ENCODE measurements at regions not wholly inside any gene's neighbourhood (a gene's known extent, or its start where the extent isn't known, plus 50 kb on each side); places are given as distances from the start of the nearest gene placed in this dataset.

- no peaks in the 10 kb centered on the region for H3K36me3 ChIP-seq (ENCODE audit: control insufficient read depth, insufficient read depth, low read length)
- peak overlapping the region; percentile 82 for H3K27ac ChIP-seq (ENCODE audit: low read depth, low read length, severe bottlenecking)
- H3K4me3 ChIP-seq (ENCODE audit: extremely low read depth, insufficient read depth, low read length, poor library complexity, severe bottlenecking) = no peak overlapping the region
- H3K9me3 ChIP-seq (ENCODE audit: control insufficient read depth, low read length) = no peaks in the 10 kb centered on the region
- peaks cover 32% of the 10 kb centered on the region for H3K4me1 ChIP-seq (ENCODE audit: control insufficient read depth, insufficient read depth, low read length, poor library complexity, severe bottlenecking)
- WGBS, 2 experiments (ENCODE audit: insufficient coverage in 2 of 2) = 66 to 73% methylated on average over 9 of the region's 10 CpGs
Measured at GRCh38 chr5:174371600-174372094, 326.1 kb downstream of the NSG2 start.

DNA sequence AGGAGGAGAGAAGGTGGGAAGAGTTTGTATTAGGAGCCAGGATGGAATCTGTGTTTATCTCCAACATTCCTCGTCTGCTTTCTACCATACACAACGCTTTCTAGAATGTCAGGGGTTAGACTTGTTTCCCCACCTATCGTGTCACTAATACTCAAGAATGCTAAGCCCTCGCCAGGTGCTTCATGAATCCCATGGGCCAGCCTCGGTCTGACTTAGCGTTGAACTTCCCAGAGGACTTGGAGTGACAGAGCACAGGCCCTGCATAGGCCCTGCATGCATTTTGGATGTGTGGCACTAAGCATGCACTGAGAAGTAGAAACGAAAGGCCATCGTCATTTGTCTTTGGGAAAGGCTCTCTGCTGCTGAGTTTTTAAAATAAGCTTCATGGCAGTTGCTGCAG lies 328.7 kb downstream of the NSG2 start:
- Histone ChIP-seq H3K36me3 (ENCODE audit: control insufficient read depth, insufficient read depth, low read length) (no peaks in the 10 kb centered on the region), H3K4me3 (ENCODE audit: extremely low read depth, insufficient read depth, low read length, poor library complexity, severe bottlenecking) (no peak overlapping the region), H3K9me3 (ENCODE audit: control insufficient read depth, low read length) (peaks cover 6% of the 10 kb centered on the region), H3K27ac (ENCODE audit: low read depth, low read length, severe bottlenecking) (no peak overlapping the region), H3K4me1 (ENCODE audit: control insufficient read depth, insufficient read depth, low read length, poor library complexity, severe bottlenecking) (peaks cover 32% of the 10 kb centered on the region)
- WGBS, 2 experiments (ENCODE audit: insufficient coverage in 2 of 2) = 93 to 94% methylated on average over 7 of the region's 8 CpGs

DNA sequence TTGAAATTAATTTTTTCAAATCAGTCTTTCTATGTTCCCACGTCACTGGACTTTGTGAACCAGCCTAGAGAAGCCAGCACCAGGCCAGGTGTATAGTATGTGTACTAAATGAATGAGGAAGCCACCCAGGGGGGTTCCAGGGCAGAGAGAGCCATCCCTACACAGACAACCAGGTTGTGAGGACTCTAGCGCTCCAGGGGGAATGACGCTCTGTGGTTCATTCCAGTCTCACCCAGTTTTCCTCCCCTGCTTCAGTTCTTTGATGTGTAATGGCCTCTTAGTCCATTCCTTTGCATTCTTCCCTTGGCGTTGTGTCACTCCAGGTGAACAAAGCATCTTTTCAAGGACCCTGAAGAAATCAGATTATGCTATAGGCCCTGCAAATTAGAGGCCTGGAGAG lies 330.6 kb downstream of the NSG2 start:
- no peaks in the 10 kb centered on the region for H3K36me3 ChIP-seq (ENCODE audit: control insufficient read depth, insufficient read depth, low read length)
- peaks cover 6% of the 10 kb centered on the region for H3K9me3 ChIP-seq (ENCODE audit: control insufficient read depth, low read length)
- H3K4me1 ChIP-seq (ENCODE audit: control insufficient read depth, insufficient read depth, low read length, poor library complexity, severe bottlenecking) = peaks cover 32% of the 10 kb centered on the region
- H3K27ac ChIP-seq (ENCODE audit: low read depth, low read length, severe bottlenecking) = no peak overlapping the region
- no peak overlapping the region for H3K4me3 ChIP-seq (ENCODE audit: extremely low read depth, insufficient read depth, low read length, poor library complexity, severe bottlenecking)
- WGBS, 2 experiments (ENCODE audit: insufficient coverage in 2 of 2) = 94 to 97% methylated on average over 2 to 3 of the region's 4 CpGs

- Histone ChIP-seq H3K9me3 (ENCODE audit: control insufficient read depth, low read length) (peaks cover 9% of the 10 kb centered on the region), H3K36me3 (ENCODE audit: control insufficient read depth, insufficient read depth, low read length) (no peaks in the 10 kb centered on the region), H3K27ac (ENCODE audit: low read depth, low read length, severe bottlenecking) (no peak overlapping the region), H3K4me1 (ENCODE audit: control insufficient read depth, insufficient read depth, low read length, poor library complexity, severe bottlenecking) (peaks cover 24% of the 10 kb centered on the region), H3K4me3 (ENCODE audit: extremely low read depth, insufficient read depth, low read length, poor library complexity, severe bottlenecking) (no peak overlapping the region)
- WGBS, 2 experiments (ENCODE audit: insufficient coverage in 2 of 2) = 80% methylated on average over 1 of the region's 6 CpGs; no CpG with 5 or more reads in 1 of the 2 experiments
Measured at GRCh38 chr5:174376726-174377373, 331.3 kb downstream of the NSG2 start.

DNA sequence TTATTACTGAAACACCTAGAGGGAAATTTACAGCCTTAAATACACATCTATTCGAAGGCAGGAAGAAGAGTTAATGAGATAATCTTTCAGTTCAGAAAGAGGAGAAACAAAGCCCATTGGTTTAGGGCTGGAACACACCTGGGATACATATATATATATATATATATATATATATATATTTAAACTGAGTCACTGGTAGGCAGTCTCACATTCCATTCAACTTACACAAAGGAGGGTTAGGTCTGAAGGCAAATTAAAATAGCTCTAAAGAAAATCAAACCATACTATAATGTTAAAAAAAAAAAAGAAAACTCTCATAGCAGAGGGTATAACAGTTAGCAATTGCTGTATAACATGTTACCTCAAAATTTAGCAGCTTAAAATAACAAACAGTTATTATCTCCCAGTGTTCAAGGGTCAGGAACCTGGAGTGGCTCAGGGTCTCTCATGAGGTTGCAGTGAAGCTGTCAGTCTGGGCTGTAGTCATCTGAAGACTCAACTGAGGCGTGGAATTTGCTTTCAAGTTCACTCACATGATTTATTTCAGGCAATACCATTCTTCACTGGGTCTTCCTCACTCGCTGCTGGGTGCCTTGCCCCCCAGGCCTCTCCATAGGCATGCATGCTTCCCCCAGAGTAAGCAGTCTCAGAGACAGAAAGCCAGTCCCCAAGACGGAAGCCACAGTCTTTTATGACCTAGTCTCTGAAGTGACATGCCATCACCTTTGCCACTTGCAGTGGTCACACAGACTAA lies 332.8 kb downstream of the NSG2 start:
- 88 to 93% methylated on average over 2 to 3 of the region's 4 CpGs for WGBS, 2 experiments (ENCODE audit: insufficient coverage in 2 of 2)
- H3K4me1 ChIP-seq (ENCODE audit: control insufficient read depth, insufficient read depth, low read length, poor library complexity, severe bottlenecking) = peaks cover 18% of the 10 kb centered on the region
- no peak overlapping the region for H3K27ac ChIP-seq (ENCODE audit: low read depth, low read length, severe bottlenecking)
- H3K36me3 ChIP-seq (ENCODE audit: control insufficient read depth, insufficient read depth, low read length) = no peaks in the 10 kb centered on the region
- no peak overlapping the region for H3K4me3 ChIP-seq (ENCODE audit: extremely low read depth, insufficient read depth, low read length, poor library complexity, severe bottlenecking)
- H3K9me3 ChIP-seq (ENCODE audit: control insufficient read depth, low read length) = peaks cover 12% of the 10 kb centered on the region

DNA sequence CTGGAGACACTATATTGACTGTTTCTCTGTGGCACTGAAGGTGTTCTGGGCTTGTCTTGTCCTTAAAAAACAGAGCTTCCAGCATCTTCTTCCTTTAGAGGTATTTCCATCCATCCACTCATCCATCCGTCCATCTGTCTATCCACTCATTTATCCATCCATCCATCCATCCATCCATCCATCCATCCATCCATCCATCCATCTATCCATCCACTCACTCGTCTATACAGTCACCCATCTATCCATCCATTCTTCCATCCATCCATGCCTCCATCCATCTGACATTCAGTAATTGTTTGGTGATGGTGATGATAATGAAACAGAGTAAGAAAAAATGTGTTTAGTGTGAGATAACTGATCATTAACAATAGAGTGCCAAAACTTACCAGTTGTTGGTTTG lies 334.8 kb downstream of the NSG2 start:
- 79 to 100% methylated on average over 1 to 2 of the region's 2 CpGs for WGBS, 2 experiments (ENCODE audit: insufficient coverage in 2 of 2)

GRCh38 chr5:174381241-174381640 lies 335.7 kb downstream of the NSG2 start:
- WGBS, 2 experiments (ENCODE audit: insufficient coverage in 2 of 2) = 96 to 100% methylated on average over 1 to 2 of the region's 4 CpGs
- Histone ChIP-seq H3K4me1 (ENCODE audit: control insufficient read depth, insufficient read depth, low read length, poor library complexity, severe bottlenecking) (peaks cover 14% of the 10 kb centered on the region), H3K9me3 (ENCODE audit: control insufficient read depth, low read length) (peaks cover 12% of the 10 kb centered on the region), H3K36me3 (ENCODE audit: control insufficient read depth, insufficient read depth, low read length) (no peaks in the 10 kb centered on the region), H3K4me3 (ENCODE audit: extremely low read depth, insufficient read depth, low read length, poor library complexity, severe bottlenecking) (no peak overlapping the region), H3K27ac (ENCODE audit: low read depth, low read length, severe bottlenecking) (no peak overlapping the region)

More for the DNA sequence above, 334.8 kb downstream of the NSG2 start:
- H3K4me3 ChIP-seq (ENCODE audit: extremely low read depth, insufficient read depth, low read length, poor library complexity, severe bottlenecking) = no peak overlapping the region
- peaks cover 12% of the 10 kb centered on the region for H3K9me3 ChIP-seq (ENCODE audit: control insufficient read depth, low read length)
- H3K4me1 ChIP-seq (ENCODE audit: control insufficient read depth, insufficient read depth, low read length, poor library complexity, severe bottlenecking) = peaks cover 14% of the 10 kb centered on the region
- no peak overlapping the region for H3K27ac ChIP-seq (ENCODE audit: low read depth, low read length, severe bottlenecking)
- no peaks in the 10 kb centered on the region for H3K36me3 ChIP-seq (ENCODE audit: control insufficient read depth, insufficient read depth, low read length)

- H3K4me3 ChIP-seq (ENCODE audit: extremely low read depth, insufficient read depth, low read length, poor library complexity, severe bottlenecking) = no peak overlapping the region
- peaks cover 14% of the 10 kb centered on the region for H3K4me1 ChIP-seq (ENCODE audit: control insufficient read depth, insufficient read depth, low read length, poor library complexity, severe bottlenecking)
- peak overlapping the region; percentile 54 for H3K27ac ChIP-seq (ENCODE audit: low read depth, low read length, severe bottlenecking)
- 83 to 100% methylated on average over 1 to 3 of the region's 3 CpGs for WGBS, 2 experiments (ENCODE audit: insufficient coverage in 2 of 2)
- H3K36me3 ChIP-seq (ENCODE audit: control insufficient read depth, insufficient read depth, low read length) = no peaks in the 10 kb centered on the region
- H3K9me3 ChIP-seq (ENCODE audit: control insufficient read depth, low read length) = peaks cover 10% of the 10 kb centered on the region
Measured at GRCh38 chr5:174383210-174384167, 338.0 kb downstream of the NSG2 start.

DNA sequence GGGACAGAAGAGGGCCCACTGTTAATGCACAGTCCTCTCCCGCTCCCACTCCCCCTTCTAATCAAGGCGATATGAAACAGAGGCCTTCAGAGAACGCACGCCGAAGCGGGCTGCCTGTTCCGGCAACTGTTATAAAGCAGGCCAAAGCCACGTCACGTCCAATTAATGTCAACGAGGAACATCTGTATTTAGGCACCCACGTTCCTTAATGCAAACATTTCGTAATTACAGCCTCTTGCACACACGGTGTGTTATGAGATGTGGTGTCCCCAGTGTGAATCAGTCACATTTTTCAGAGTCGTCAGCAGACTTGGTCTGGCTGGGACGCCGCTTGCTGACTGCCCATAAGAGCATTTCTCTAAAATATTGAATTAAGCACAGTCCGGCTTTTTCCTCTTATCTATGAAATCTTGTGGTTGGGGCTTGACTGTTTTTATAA lies 339.0 kb downstream of the NSG2 start:
- Histone ChIP-seq H3K27ac (ENCODE audit: low read depth, low read length, severe bottlenecking) (peak overlapping the region; percentile 47), H3K9me3 (ENCODE audit: control insufficient read depth, low read length) (peaks cover 7% of the 10 kb centered on the region), H3K4me3 (ENCODE audit: extremely low read depth, insufficient read depth, low read length, poor library complexity, severe bottlenecking) (no peak overlapping the region), H3K36me3 (ENCODE audit: control insufficient read depth, insufficient read depth, low read length) (no peaks in the 10 kb centered on the region), H3K4me1 (ENCODE audit: control insufficient read depth, insufficient read depth, low read length, poor library complexity, severe bottlenecking) (peaks cover 14% of the 10 kb centered on the region)
- 79 to 88% methylated on average over 13 to 15 of the region's 17 CpGs for WGBS, 2 experiments (ENCODE audit: insufficient coverage in 2 of 2)

DNA sequence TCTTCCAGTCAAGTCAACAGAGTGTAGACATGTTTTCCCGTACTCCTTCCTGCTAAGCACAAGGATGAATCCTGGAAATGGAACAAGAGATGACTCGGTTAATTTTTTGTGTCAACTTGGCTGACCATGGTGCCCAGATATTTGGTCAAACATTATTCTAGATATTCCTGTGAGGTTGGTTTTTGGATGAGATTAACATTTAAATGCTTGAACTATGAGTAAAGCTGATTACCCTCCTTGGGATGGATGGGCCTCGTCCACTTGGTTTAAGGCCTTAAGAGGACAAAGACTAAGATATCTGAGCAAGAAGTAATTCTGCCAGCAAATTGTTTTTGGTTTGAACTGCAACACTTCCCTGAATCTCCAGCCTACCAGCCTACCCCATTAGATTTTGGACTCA lies 338.1 kb upstream of the MSX2 start:
- Histone ChIP-seq H3K4me1 (ENCODE audit: control insufficient read depth, insufficient read depth, low read length, poor library complexity, severe bottlenecking) (peaks cover 14% of the 10 kb centered on the region), H3K9me3 (ENCODE audit: control insufficient read depth, low read length) (peaks cover 7% of the 10 kb centered on the region), H3K36me3 (ENCODE audit: control insufficient read depth, insufficient read depth, low read length) (no peaks in the 10 kb centered on the region), H3K4me3 (ENCODE audit: extremely low read depth, insufficient read depth, low read length, poor library complexity, severe bottlenecking) (no peak overlapping the region), H3K27ac (ENCODE audit: low read depth, low read length, severe bottlenecking) (no peak overlapping the region)
- 100% methylated on average over 1 to 2 of the region's 3 CpGs for WGBS, 2 experiments (ENCODE audit: insufficient coverage in 2 of 2)
